ENCODE measurements at regions not wholly inside any gene's neighbourhood (a gene's known extent, or its start where the extent isn't known, plus 50 kb on each side); places are given as distances from the start of the nearest gene placed in this dataset.
"Not testable (repeated sequence)": the region's sequence is repeated elsewhere in the genome, so short reads cannot be mapped to it uniquely, and the experiment has no call there.

GRCh38 chr14:106248321-106249192, 722.2 kb downstream of the TMEM121 start:
- no peak overlapping the region for H3K4me3 ChIP-seq (ENCODE audit: low read depth, low read length)
- no peak for TF ChIP-seq CTCF (IDR thresholded peaks at IDR 0.05; ENCODE audit: insufficient read depth, low read depth, low read length)

GRCh38 chr14:106253995-106254394, 727.6 kb downstream of the TMEM121 start:
- not testable (repeated sequence) for DNase-seq (ENCODE audit: low read depth); H3K4me3 ChIP-seq (ENCODE audit: low read depth, low read length)

More at GRCh38 chr14:106248321-106249192, 722.2 kb downstream of the TMEM121 start:
- no peak for DNase-seq (ENCODE audit: low read depth)

GRCh38 chr14:106257569-106257994, 731.2 kb downstream of the TMEM121 start:
- H3K4me3 ChIP-seq (ENCODE audit: low read depth, low read length); DNase-seq (ENCODE audit: low read depth): not testable (repeated sequence)
- TF ChIP-seq CTCF (IDR thresholded peaks at IDR 0.05; ENCODE audit: insufficient read depth, low read depth, low read length): peak; percentile 23

DNA sequence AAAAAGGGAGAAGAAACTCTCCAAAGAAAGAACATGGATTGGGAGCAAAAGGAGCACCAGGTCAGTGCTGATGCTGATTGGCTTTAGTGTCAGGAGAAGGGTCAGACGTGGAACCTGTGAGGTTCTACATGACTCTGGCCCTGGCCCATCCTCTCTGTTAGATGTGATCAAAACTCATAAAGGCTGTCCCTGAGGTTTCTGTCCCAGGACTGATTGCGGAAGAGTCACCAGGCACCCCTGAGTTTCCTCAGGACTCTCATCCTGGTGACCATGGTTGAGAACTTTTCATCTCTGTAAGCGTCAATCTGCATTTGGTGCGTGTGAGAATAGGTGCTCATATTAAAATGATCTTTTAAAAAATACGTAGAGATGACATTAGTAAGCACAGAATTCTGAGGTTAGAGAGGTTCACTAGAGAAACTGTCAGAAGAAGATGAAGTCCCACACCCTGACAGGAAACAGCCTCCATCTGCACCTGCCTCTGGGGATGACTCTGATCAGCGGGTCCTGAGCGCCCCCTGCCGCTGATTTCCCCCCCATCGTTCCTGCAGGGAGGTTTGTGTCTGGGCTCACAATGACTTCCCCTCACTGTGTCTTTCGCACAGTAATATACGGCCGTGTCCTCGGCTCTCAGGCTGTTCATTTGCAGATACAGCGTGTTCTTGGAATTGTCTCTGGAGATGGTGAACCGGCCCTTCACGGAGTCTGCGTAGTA, 741.8 kb downstream of the TMEM121 start:
- no peak for DNase-seq (ENCODE audit: low read depth)
- no peak for TF ChIP-seq CTCF (IDR thresholded peaks at IDR 0.05; ENCODE audit: insufficient read depth, low read depth, low read length)
- H3K4me3 ChIP-seq (ENCODE audit: low read depth, low read length): no peak overlapping the region

DNA sequence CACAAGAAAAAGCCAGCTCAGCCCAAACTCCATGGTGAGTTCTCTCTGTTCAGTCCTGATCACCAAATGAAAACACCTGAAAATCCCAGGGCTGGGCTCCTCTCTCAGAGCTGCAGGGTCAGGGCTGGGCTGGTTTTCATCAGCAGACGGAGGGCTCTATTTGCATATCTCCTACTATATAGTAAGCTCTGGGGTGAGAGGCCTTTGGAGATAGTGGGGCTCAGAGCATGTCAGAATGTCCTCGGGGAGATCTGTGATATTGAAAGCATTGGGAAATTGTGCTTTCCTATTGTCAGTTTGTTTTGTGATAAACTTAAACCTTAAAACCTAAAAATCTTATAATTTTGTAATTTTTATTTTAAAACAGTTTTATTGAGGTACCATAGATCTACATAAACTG, 742.6 kb downstream of the TMEM121 start:
- no peak for TF ChIP-seq CTCF (IDR thresholded peaks at IDR 0.05; ENCODE audit: insufficient read depth, low read depth, low read length)
- DNase-seq (ENCODE audit: low read depth): no peak
- H3K4me3 ChIP-seq (ENCODE audit: low read depth, low read length): no peak overlapping the region

DNA sequence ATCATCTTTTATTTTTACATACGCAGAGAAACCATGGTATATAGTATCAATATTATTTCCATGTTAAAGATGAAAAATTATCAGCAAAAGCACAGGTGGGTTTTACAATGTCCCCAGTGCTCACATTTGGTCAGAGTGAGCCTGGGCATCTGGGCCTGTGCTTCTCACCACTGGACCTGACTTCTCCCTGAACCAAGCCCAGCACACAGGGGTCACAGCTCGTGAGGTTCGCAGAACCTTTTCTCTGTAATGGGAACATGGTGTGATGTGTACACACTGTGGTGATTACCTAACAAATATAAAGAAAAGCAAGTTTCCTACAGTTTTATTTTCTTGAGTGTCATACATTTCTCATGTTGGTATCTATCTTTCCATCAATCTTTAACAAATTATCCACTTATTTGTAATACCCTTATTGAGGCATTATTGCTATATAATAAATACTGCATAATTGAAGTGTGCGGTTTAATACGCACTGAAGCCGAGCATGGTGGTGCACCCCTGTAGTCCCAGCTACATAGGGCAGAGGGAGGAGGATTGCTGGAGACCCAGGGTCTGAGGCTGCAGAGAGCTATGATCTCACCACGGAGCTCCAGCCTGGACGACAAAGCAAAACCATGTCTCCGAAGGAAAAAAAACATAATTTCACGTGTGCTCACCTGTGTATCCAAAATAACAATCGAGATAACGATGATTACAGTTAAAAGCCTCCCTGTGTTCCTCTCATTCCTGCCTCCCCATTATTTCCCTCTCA, 743.2 kb downstream of the TMEM121 start:
- DNase-seq (ENCODE audit: low read depth): no peak
- H3K4me3 ChIP-seq (ENCODE audit: low read depth, low read length): no peak overlapping the region
- no peak for TF ChIP-seq CTCF (IDR thresholded peaks at IDR 0.05; ENCODE audit: insufficient read depth, low read depth, low read length)

DNA sequence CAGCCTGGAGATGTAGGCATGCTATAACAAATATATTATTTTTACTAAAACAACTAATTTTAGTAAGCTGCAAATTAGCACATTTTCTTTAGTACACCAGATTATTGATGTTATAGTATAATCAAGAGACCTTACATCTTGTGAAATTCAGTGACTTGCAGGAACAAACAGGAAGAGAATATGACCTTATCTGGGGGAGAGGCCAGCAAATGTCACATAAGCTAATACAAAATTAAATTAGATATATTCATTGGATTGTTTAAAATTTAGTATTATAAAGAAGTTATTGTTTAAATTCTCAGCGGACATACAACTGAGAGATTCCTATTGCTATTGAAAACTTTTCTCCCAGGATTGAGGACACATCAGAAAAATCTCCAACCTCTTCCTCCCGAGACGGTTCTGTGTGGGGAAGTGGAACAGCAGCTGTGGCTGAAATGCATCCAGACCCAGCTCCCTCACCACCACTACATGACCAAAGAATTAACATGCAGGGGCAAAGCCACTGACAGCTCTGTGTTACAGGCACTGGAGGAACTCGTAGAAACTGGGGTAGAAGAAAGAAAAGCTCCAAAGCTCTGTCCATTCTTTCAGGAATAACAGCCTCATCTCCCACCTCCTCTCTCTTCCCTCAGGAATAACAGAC, 744.2 kb downstream of the TMEM121 start:
- not testable (repeated sequence) for DNase-seq (ENCODE audit: low read depth); H3K4me3 ChIP-seq (ENCODE audit: low read depth, low read length)

Data from fibroblast of villous mesenchyme (primary cell).